ENCODE measurements at regions not wholly inside any gene's neighbourhood (a gene's known extent, or its start where the extent isn't known, plus 50 kb on each side); places are given as distances from the start of the nearest gene placed in this dataset.

DNA sequence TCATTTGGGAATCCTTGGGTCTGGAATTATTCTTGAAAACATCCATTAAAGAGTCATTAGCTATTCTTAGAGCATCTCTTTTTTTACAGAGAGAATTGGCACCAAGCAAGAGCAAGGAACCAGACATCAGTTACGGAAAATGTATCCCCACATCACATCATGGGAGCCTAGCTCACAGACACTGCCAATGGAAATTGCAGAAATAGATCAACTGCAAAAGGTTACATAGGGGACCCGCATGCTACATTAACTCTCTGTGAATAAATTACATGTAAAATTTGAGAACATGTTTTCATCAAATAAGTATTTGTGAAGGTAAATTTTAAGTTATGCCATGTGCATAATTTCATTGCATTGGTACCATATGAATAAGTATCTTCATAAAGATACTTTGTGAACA lies 224.8 kb downstream of the ZNF248 start:
- no peak for TF ChIP-seq CTCF (IDR thresholded peaks at IDR 0.05)
- TF ChIP-seq EP300 (IDR thresholded peaks at IDR 0.05), result no peak
- TF ChIP-seq POLR2AphosphoS5 (IDR thresholded peaks at IDR 0.05), result no peak
- no peak for TF ChIP-seq POLR2A (IDR thresholded peaks at IDR 0.05)
